NCI-H2107 treated with DMSO at 0.1 percent for 48 hours (cell line): ENCODE measurements at regions not wholly inside any gene's neighbourhood (a gene's known extent, or its start where the extent isn't known, plus 50 kb on each side); places are given as distances from the start of the nearest gene placed in this dataset.

Experiments
- DNase-seq: peaks from one replicate; lab custom pipeline; 2025; ENCODE audit not compliant: unreplicated experiment; lab: John Stamatoyannopoulos, UW

DNA sequence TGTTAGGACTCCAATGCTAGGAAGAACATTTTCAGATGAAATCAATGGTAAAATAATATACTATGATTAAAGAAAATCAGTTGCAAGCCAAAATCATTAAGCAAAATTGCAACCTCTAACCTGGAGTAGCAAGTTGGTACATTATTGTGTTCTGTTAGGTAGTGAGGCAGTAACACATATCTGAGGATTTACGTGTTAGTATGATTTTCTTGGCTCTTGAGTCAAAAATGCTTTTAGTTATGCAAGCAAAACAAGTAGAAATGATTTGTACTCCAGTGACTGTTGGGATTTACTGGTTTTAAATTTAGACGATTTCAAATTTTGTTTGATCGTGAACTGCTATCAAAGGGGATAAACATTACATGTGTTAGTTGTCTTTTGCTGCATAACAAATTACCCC lies 293.0 kb upstream of the BTBD3 start:
- no peak for DNase-seq

GRCh38 chr20:11626551-11626950 lies 291.1 kb upstream of the BTBD3 start:
- no peak for DNase-seq

DNA sequence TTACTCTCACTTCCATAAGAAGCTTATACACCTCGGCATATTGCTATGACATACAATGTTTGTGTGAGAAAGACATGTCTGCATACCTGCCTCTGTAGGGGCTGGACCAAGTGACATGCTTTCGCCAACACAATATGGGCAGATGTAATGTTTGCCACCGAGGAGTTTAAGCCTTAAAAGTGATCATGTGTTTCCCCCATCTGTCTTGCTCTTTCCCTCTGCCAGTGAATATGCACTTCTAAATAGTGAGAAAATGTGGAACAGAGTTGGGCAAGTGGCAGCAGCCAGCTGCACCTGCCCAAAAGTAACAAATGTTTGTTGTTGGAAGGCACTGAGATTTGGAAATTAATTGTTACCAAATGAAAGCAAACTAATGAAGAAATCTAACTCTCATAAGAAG lies 274.8 kb upstream of the BTBD3 start:
- no peak for DNase-seq

DNA sequence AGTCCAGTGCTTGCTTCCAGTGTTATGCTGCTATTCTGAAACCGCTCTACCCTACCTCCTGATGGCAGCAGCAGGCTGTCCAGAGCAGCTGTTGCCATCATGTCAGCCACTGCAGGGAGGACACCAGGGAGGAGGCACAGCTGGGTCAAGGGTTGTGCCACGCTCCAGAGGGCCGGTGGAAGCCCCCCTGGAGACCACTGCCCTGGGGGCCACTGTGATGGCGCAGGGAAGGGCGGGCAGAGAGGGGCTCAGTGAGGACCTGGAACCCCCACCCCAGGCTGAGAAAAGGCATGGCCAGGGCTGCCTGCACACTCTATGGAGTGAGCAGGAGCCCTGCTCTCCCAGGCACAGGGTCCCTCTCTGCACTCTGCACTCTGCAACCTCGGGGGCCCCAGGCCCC lies 271.3 kb upstream of the BTBD3 start:
- DNase-seq: no peak

DNA sequence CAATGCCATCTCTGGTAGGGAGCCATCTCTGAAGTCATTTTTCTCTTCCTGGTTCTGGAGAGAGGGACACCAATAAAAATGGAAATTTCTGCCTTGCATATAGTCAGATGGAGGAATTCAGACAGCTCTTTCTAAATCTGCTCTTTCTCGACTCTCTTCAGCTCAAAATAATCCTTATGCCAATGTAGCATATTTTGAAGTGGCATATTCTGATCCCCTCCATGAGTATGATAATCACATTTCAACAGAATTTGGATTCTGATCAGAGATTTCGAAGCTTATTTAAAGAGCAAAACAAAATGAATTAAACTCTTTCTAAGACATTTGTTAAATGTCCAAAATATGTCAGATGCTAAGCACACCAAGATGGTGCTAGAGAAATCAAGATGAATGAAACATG lies 267.1 kb upstream of the BTBD3 start:
- no peak for DNase-seq

- DNase-seq: no peak
These were observed 266.6 kb upstream of the BTBD3 start for GRCh38 chr20:11651138-11651537.

DNA sequence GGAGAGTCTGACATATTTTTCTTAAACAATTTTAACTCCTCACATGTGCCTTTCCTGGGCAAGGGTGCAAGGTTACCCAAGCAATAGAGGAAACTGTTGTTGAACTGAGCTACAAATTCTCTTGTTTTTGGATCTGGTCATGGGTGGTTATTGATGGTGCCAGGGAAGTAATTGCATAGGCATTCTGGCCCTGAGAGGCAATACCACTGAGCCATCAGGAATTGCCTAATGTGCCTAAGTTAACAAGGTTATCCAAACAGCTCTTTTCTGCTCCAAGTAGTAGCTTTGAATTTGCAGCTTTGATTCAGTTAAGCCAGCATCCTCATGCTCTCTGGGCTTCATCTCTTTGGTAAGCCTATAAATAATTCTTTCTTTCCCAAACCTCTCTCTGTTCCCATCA lies 266.0 kb upstream of the BTBD3 start:
- DNase-seq: no peak

DNA sequence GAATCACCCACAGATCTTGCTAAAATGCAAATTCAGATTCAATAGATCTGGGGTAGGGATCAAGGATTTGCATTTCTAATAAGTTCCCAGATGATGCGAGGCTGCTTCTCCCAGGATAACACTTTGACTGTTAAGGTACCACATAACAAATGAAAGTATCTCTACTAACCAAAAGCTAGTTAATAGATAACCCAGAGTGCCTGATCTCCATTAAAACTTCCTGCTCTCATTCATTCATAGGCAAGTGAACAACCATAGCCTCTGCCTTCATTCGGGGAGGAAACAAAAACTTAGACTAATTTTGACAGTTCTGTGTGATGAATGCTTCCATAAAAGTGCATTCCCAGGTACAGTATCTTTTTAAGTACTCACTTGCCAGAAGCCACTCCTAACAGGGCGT lies 265.6 kb upstream of the BTBD3 start:
- no peak for DNase-seq

DNA sequence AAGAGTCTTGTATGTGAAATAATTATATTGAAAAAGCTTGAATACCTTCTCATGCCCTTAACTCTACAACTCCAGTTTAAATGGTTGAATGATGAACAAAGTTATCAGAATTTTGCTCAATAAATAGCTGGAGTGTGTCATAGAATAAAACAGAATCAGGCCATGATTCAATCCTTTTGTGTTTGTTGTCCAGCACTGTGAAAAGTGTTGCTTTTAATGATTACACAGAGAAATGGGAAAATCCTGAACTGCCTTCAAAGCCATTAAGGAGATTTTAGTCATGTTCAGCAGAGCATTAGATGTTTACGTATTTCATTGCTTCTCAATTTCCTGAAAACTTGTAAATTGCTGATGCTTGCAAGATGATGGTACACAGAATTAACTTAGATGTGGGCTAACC lies 262.9 kb upstream of the BTBD3 start:
- DNase-seq: no peak

DNA sequence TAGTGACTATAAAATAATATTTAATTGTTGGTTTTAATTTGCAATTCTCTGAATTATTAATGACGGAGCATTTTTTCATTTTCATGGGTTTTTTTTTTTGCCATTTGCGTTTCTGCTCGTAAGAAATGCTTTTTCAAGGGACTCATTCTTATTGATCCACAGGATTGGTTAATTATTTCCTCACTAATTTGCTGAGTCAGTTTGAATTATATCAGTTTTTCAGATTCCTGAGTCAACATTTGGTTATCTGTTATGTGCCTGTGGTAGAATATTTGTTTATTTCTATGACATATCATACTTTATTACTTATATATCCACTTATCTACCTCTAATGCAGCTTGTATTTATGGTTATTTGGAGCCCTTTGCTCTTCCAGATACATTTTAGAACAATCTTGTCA lies 257.0 kb upstream of the BTBD3 start:
- no peak for DNase-seq

DNA sequence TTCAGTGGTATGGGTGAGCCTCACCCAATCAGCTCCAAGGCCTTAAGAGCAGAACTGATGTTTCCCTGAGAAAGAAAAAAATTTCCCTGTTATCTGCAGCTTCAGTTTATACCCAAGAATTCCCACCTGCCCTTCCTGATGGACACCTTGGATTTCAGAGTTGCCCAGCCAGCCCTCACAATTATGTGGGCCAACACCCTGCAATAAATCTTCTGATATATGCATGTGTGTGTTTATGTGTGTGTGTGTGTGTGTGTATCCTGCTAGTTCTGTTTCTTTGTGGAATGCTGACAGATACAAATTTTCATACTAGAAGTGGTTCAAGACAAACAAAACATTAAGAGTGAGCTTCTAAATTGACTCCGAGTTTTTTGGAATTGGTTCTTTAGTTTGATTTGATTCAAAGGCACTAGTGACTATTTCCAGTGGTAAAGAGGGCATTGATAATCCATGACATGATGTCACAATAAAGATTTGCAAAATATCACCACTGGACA lies 246.6 kb upstream of the BTBD3 start:
- DNase-seq: no peak

DNA sequence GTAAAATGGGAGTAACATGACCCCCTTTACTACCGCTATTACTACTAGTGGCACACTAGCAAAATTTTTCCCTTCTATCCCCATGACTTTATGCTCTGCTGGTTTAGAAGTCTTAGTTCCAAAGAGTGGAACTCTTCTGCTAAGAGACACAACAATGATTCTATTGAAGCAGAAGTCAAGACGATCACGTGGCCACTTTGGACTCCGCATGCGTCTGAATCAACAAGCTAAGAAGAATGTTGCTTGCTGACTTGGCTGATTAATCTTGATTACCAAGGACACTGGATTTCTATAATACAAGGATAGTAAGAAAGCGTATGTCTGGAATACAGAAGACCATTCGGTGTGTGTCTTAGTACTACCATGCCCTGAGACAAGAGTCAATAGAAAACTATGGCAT lies 244.7 kb upstream of the BTBD3 start:
- DNase-seq: no peak

GRCh38 chr20:11675920-11676629 lies 241.6 kb upstream of the BTBD3 start:
- DNase-seq: no peak

- no peak for DNase-seq
These were observed 240.9 kb upstream of the BTBD3 start for GRCh38 chr20:11676630-11677287.

DNA sequence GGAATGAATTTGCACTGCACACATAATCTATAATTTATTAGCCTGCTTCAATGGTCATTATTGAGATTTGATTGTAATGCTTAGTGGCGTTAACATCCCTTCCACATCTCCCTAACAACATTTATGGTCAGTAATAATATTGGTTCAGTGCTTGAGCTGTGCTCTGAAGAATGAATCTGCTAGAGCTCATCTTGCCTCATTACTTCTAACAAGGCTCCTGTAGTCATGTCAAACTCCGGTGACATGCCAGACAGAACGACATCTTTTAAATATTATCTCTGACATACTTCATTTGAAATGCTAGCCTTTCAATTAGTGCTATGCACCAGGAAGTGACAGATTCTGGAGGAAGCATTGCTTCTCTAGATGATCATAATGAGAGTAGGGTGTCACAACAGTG lies 240.3 kb upstream of the BTBD3 start:
- no peak for DNase-seq

GRCh38 chr20:11677836-11678235 lies 239.9 kb upstream of the BTBD3 start:
- no peak for DNase-seq

- DNase-seq: no peak
These were observed 235.4 kb upstream of the BTBD3 start for GRCh38 chr20:11682285-11682684.

DNA sequence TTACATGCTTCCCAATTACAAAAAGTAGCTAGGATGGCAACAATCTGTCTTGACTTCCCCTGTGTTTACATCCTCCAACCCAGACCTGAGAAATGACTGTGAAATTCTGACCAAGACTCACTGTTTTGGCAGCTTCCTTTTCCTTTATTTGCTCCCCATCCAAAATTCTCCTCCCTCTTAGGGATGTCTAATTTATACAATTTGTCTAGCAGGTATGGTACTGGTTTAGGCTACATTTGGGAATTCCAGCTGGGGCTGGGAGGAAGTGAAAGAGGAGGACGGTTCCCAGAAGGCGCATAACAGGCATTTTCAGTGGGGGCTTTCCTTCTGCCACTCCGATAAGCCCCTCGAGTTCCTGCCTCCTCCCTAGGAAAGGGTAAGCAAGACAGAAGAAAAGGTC lies 231.5 kb upstream of the BTBD3 start:
- no peak for DNase-seq

DNA sequence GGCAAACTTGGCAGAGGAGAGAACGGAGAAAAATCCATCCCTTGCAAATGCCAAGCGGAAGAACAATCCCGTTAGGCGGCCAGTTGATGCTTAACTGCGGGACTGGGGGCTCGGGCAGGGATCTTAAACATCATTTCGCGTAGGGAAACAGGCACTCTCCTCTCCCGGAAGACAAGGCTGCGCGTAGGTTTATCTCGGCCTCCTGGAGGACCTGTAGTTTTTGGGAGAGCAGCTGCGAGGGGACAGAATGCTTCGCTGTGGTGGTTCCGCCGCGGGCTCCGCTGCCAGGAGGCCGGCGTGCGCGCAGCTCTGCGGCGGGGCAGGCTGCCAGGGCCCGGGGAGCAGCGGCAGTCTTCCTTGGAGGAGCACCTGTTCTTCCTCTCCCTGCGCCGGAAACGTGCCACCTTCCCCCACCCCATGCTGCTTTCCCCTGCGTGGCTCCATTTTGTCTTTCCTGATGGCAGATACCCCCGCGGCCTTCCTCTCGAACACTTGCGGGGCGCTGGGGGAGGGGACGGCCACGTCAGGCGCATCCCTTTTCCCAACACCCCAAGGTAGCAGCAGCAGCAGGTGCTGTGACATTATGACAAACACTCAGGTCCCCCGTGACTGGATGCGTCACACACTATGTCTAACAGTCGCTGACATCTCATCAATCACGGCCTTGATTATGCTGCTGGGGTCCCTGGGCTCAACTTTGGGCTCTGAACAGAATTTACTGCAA lies 230.7 kb upstream of the BTBD3 start:
- DNase-seq: no peak

- no peak for DNase-seq
These were observed 230.0 kb upstream of the BTBD3 start for GRCh38 chr20:11687546-11688292.

- no peak for DNase-seq
These were observed 228.4 kb upstream of the BTBD3 start for GRCh38 chr20:11689262-11689661.
